ENCODE measurements at regions not wholly inside any gene's neighbourhood (a gene's known extent, or its start where the extent isn't known, plus 50 kb on each side); places are given as distances from the start of the nearest gene placed in this dataset.
"Not testable (repeated sequence)": the region's sequence is repeated elsewhere in the genome, so short reads cannot be mapped to it uniquely, and the experiment has no call there.

GRCh38 chr7:110448918-110449317, 642.0 kb upstream of the LRRN3 start:
- Mint-ChIP-seq H3K36me3 (ENCODE audit: low read depth) (no peaks in the 10 kb centered on the region), H3K4me1 (ENCODE audit: low read depth) (no peaks in the 10 kb centered on the region), H3K4me3 (ENCODE audit: unreplicated experiment) (no peak overlapping the region), H3K9me3 (ENCODE audit: low read depth) (no peaks in the 10 kb centered on the region), H3K27ac (ENCODE audit: unreplicated experiment) (no peak overlapping the region), H3K27me3 (ENCODE audit: low read depth) (no peaks in the 10 kb centered on the region)
- TF ChIP-seq CTCF (IDR thresholded peaks at IDR 0.05) = no peak
- DNase-seq (ENCODE audit: low spot score) = no peak

- Mint-ChIP-seq H3K9me3 (ENCODE audit: low read depth) (peaks cover 2% of the 10 kb centered on the region), H3K36me3 (ENCODE audit: low read depth) (no peaks in the 10 kb centered on the region), H3K27ac (ENCODE audit: unreplicated experiment) (no peak overlapping the region), H3K4me3 (ENCODE audit: unreplicated experiment) (no peak overlapping the region), H3K27me3 (ENCODE audit: low read depth) (no peaks in the 10 kb centered on the region), H3K4me1 (ENCODE audit: low read depth) (no peaks in the 10 kb centered on the region)
- no peak for TF ChIP-seq CTCF (IDR thresholded peaks at IDR 0.05)
- DNase-seq (ENCODE audit: low spot score) = no peak
Measured at GRCh38 chr7:110454713-110455112, 636.2 kb upstream of the LRRN3 start.

- DNase-seq (ENCODE audit: low spot score) = no peak
- no peaks in the 10 kb centered on the region for H3K4me1 Mint-ChIP-seq (ENCODE audit: low read depth)
- H3K9me3 Mint-ChIP-seq (ENCODE audit: low read depth) = peaks cover 2% of the 10 kb centered on the region
- no peak for TF ChIP-seq CTCF (IDR thresholded peaks at IDR 0.05)
- H3K4me3 Mint-ChIP-seq (ENCODE audit: unreplicated experiment) = no peak overlapping the region
- H3K27ac Mint-ChIP-seq (ENCODE audit: unreplicated experiment) = no peak overlapping the region
- no peaks in the 10 kb centered on the region for H3K27me3 Mint-ChIP-seq (ENCODE audit: low read depth)
- no peaks in the 10 kb centered on the region for H3K36me3 Mint-ChIP-seq (ENCODE audit: low read depth)
Measured at GRCh38 chr7:110461621-110462020, 629.3 kb upstream of the LRRN3 start.

- H3K4me1 Mint-ChIP-seq (ENCODE audit: low read depth) = no peaks in the 10 kb centered on the region
- no peak for DNase-seq (ENCODE audit: low spot score)
- no peaks in the 10 kb centered on the region for H3K36me3 Mint-ChIP-seq (ENCODE audit: low read depth)
- no peak overlapping the region for H3K27ac Mint-ChIP-seq (ENCODE audit: unreplicated experiment)
- no peak overlapping the region for H3K4me3 Mint-ChIP-seq (ENCODE audit: unreplicated experiment)
- H3K27me3 Mint-ChIP-seq (ENCODE audit: low read depth) = no peaks in the 10 kb centered on the region
- peaks cover 12% of the 10 kb centered on the region for H3K9me3 Mint-ChIP-seq (ENCODE audit: low read depth)
- no peak for TF ChIP-seq CTCF (IDR thresholded peaks at IDR 0.05)
Measured at GRCh38 chr7:110470420-110470819, 620.5 kb upstream of the LRRN3 start.

- peaks cover 10% of the 10 kb centered on the region for H3K9me3 Mint-ChIP-seq (ENCODE audit: low read depth)
- H3K4me3 Mint-ChIP-seq (ENCODE audit: unreplicated experiment); H3K4me1 Mint-ChIP-seq (ENCODE audit: low read depth); H3K36me3 Mint-ChIP-seq (ENCODE audit: low read depth); H3K27me3 Mint-ChIP-seq (ENCODE audit: low read depth); H3K27ac Mint-ChIP-seq (ENCODE audit: unreplicated experiment); DNase-seq (ENCODE audit: low spot score): not testable (repeated sequence)
Measured at GRCh38 chr7:110472419-110472818, 618.5 kb upstream of the LRRN3 start.

GRCh38 chr7:110480964-110481363, 610.0 kb upstream of the LRRN3 start:
- H3K36me3 Mint-ChIP-seq (ENCODE audit: low read depth) = no peaks in the 10 kb centered on the region
- H3K27me3 Mint-ChIP-seq (ENCODE audit: low read depth) = no peaks in the 10 kb centered on the region
- peaks cover 10% of the 10 kb centered on the region for H3K9me3 Mint-ChIP-seq (ENCODE audit: low read depth)
- no peak for DNase-seq (ENCODE audit: low spot score)
- no peaks in the 10 kb centered on the region for H3K4me1 Mint-ChIP-seq (ENCODE audit: low read depth)
- H3K27ac Mint-ChIP-seq (ENCODE audit: unreplicated experiment) = no peak overlapping the region
- no peak for TF ChIP-seq CTCF (IDR thresholded peaks at IDR 0.05)
- H3K4me3 Mint-ChIP-seq (ENCODE audit: unreplicated experiment) = no peak overlapping the region

Measured in chondrocyte (in vitro differentiated cells).